BLaER1 treated with 17β-estradiol and CSF1 and Interleukin-3, amounts not matched to agents 10 nM and 100 nM (cell line): ENCODE measurements at regions not wholly inside any gene's neighbourhood (a gene's known extent, or its start where the extent isn't known, plus 50 kb on each side); places are given as distances from the start of the nearest gene placed in this dataset.

Experiments used
- H3K27ac ChIP-seq, 11 experiments: shearing (Covaris generic); formaldehyde crosslinking; 2 replicates each; pipeline ENCODE4 v1.8.1; 2022
- H3K27me3 ChIP-seq, 11 experiments: shearing (Covaris generic); formaldehyde crosslinking; 2 replicates each; pipeline ENCODE4 v1.8.1; 2022
- H3K36me3 ChIP-seq, 11 experiments: shearing (Covaris generic); formaldehyde crosslinking; 2 replicates each; pipeline ENCODE4 v1.8.1; 2022
- H3K4me1 ChIP-seq, 10 experiments: shearing (Covaris generic); formaldehyde crosslinking; 2 replicates each; pipeline ENCODE4 v1.8.1; 2022
- H3K4me2 ChIP-seq, 11 experiments: shearing (Covaris generic); formaldehyde crosslinking; 2 replicates each; pipeline ENCODE4 v1.8.1; 2022
- H3K4me3 ChIP-seq, 10 experiments: shearing (Covaris generic); formaldehyde crosslinking; 2 replicates each; pipeline ENCODE4 v1.8.1; 2022
- H3K9ac ChIP-seq, 11 experiments: shearing (Covaris generic); formaldehyde crosslinking; 2 replicates each; pipeline ENCODE4 v1.8.1; 2022
- H3K9me3 ChIP-seq, 11 experiments: shearing (Covaris generic); formaldehyde crosslinking; replicated peaks in 1 of 11; 2 replicates each; pipeline ENCODE4 v1.8.1; 2022
- H4K20me1 ChIP-seq, 11 experiments: shearing (Covaris generic); formaldehyde crosslinking; 2 replicates each; pipeline ENCODE4 v1.8.1; 2022
- Cebpa-rat ChIP-seq, 11 experiments: shearing (Covaris generic); IDR thresholded peaks; 2 replicates each; pipeline ENCODE4 v1.8.1; 2022

GRCh38 chr16:86876499-86876898 lies 298.1 kb downstream of the FOXL1 start:
- H4K20me1 ChIP-seq = no peaks in the 10 kb centered on the region; a peak in 1 of 22 replicates
- H3K36me3 ChIP-seq = no peaks in the 10 kb centered on the region
- H3K27me3 ChIP-seq = peaks cover 13 to 31% (median 25%) of the 10 kb centered on the region in 11 experiments
- TF ChIP-seq Cebpa-rat (IDR thresholded peaks at IDR 0.05) = no peak
- H3K27ac ChIP-seq = no peak overlapping the region
- peaks cover 0 to 6% (median 0%) of the 10 kb centered on the region in 11 experiments; a peak in 1 of 22 replicates for H3K9me3 ChIP-seq
- H3K4me1 ChIP-seq = peaks cover 0 to 13% (median 4%) of the 10 kb centered on the region in 10 experiments; a peak in 6 of 20 replicates
- H3K9ac ChIP-seq = no peak overlapping the region
- H3K4me3 ChIP-seq = no peak overlapping the region
- no peak overlapping the region for H3K4me2 ChIP-seq

GRCh38 chr16:86877108-86877507 lies 298.8 kb downstream of the FOXL1 start:
- no peak for TF ChIP-seq Cebpa-rat (IDR thresholded peaks at IDR 0.05)
- Histone ChIP-seq H3K36me3 (no peaks in the 10 kb centered on the region), H3K9ac (no peak overlapping the region), H3K4me2 (no peak overlapping the region), H3K4me1 (peaks cover 0 to 9% (median 2%) of the 10 kb centered on the region in 10 experiments; a peak in 5 of 20 replicates), H3K27me3 (peaks cover 13 to 31% (median 25%) of the 10 kb centered on the region in 11 experiments), H3K9me3 (peaks cover 0 to 6% (median 0%) of the 10 kb centered on the region in 11 experiments; a peak in 1 of 22 replicates), H3K27ac (no peak overlapping the region), H4K20me1 (no peaks in the 10 kb centered on the region; a peak in 1 of 22 replicates), H3K4me3 (no peak overlapping the region)

GRCh38 chr16:86877835-86878234 lies 299.5 kb downstream of the FOXL1 start:
- peaks cover 13 to 31% (median 25%) of the 10 kb centered on the region in 11 experiments for H3K27me3 ChIP-seq
- H3K4me1 ChIP-seq = peaks cover 0 to 15% (median 5%) of the 10 kb centered on the region in 10 experiments; a peak in 10 of 20 replicates
- H3K9ac ChIP-seq = no peak overlapping the region
- no peaks in the 10 kb centered on the region; a peak in 1 of 22 replicates for H4K20me1 ChIP-seq
- H3K4me2 ChIP-seq = no peak overlapping the region
- H3K4me3 ChIP-seq = no peak overlapping the region
- no peak overlapping the region for H3K27ac ChIP-seq
- no peak for TF ChIP-seq Cebpa-rat (IDR thresholded peaks at IDR 0.05)
- no peaks in the 10 kb centered on the region for H3K36me3 ChIP-seq
- H3K9me3 ChIP-seq = peaks cover 0 to 6% (median 0%) of the 10 kb centered on the region in 11 experiments; a peak in 1 of 22 replicates

- TF ChIP-seq Cebpa-rat (IDR thresholded peaks at IDR 0.05) = no peak
- Histone ChIP-seq H3K27me3 (peaks cover 13 to 31% (median 25%) of the 10 kb centered on the region in 11 experiments), H3K36me3 (no peaks in the 10 kb centered on the region), H3K4me3 (no peak overlapping the region), H3K9ac (no peak overlapping the region), H3K27ac (no peak overlapping the region), H3K4me2 (no peak overlapping the region; a peak in 1 of 22 replicates), H3K9me3 (peaks cover 0 to 6% (median 0%) of the 10 kb centered on the region in 11 experiments; a peak in 1 of 22 replicates), H3K4me1 (peaks cover 0 to 15% (median 7%) of the 10 kb centered on the region in 10 experiments; a peak in 10 of 20 replicates), H4K20me1 (no peaks in the 10 kb centered on the region; a peak in 1 of 22 replicates)
Measured at GRCh38 chr16:86878236-86879080, 300.1 kb downstream of the FOXL1 start.

GRCh38 chr16:86879268-86879667 lies 300.9 kb downstream of the FOXL1 start:
- Histone ChIP-seq H4K20me1 (no peaks in the 10 kb centered on the region; a peak in 1 of 22 replicates), H3K27me3 (peaks cover 13 to 31% (median 25%) of the 10 kb centered on the region in 11 experiments), H3K9me3 (peaks cover 0 to 6% (median 0%) of the 10 kb centered on the region in 11 experiments; a peak in 1 of 22 replicates), H3K36me3 (no peaks in the 10 kb centered on the region), H3K4me1 (peaks cover 0 to 15% (median 7%) of the 10 kb centered on the region in 10 experiments; a peak in 10 of 20 replicates), H3K27ac (no peak overlapping the region), H3K4me3 (no peak overlapping the region), H3K9ac (no peak overlapping the region), H3K4me2 (no peak overlapping the region)
- no peak for TF ChIP-seq Cebpa-rat (IDR thresholded peaks at IDR 0.05)

GRCh38 chr16:86880316-86881117 lies 302.2 kb downstream of the FOXL1 start:
- no peaks in the 10 kb centered on the region; a peak in 1 of 22 replicates for H4K20me1 ChIP-seq
- peaks cover 13 to 31% (median 25%) of the 10 kb centered on the region in 11 experiments for H3K27me3 ChIP-seq
- TF ChIP-seq Cebpa-rat (IDR thresholded peaks at IDR 0.05) = no peak
- no peak overlapping the region for H3K27ac ChIP-seq
- H3K4me2 ChIP-seq = no peak overlapping the region
- H3K9me3 ChIP-seq = peaks cover 0 to 6% (median 0%) of the 10 kb centered on the region in 11 experiments; a peak in 1 of 22 replicates
- H3K4me3 ChIP-seq = no peak overlapping the region
- H3K4me1 ChIP-seq = peaks cover 0 to 12% (median 7%) of the 10 kb centered on the region in 10 experiments; a peak in 10 of 20 replicates
- H3K36me3 ChIP-seq = no peaks in the 10 kb centered on the region
- H3K9ac ChIP-seq = no peak overlapping the region

- H3K4me3 ChIP-seq = no peak overlapping the region
- H3K4me2 ChIP-seq = no peak overlapping the region
- H3K27me3 ChIP-seq = peaks cover 13 to 31% (median 25%) of the 10 kb centered on the region in 11 experiments
- H4K20me1 ChIP-seq = no peaks in the 10 kb centered on the region; a peak in 1 of 22 replicates
- no peak for TF ChIP-seq Cebpa-rat (IDR thresholded peaks at IDR 0.05)
- no peaks in the 10 kb centered on the region for H3K36me3 ChIP-seq
- H3K27ac ChIP-seq = no peak overlapping the region
- H3K4me1 ChIP-seq = peaks cover 0 to 10% (median 7%) of the 10 kb centered on the region in 10 experiments; a peak in 10 of 20 replicates
- no peak overlapping the region for H3K9ac ChIP-seq
- H3K9me3 ChIP-seq = peaks cover 0 to 5% (median 0%) of the 10 kb centered on the region in 11 experiments; a peak in 1 of 22 replicates
Measured at GRCh38 chr16:86881118-86881510, 302.8 kb downstream of the FOXL1 start.

GRCh38 chr16:86881861-86882273 lies 303.5 kb downstream of the FOXL1 start:
- no peaks in the 10 kb centered on the region for H3K9me3 ChIP-seq
- H3K4me3 ChIP-seq = no peak overlapping the region
- H3K27ac ChIP-seq = no peak overlapping the region

More at GRCh38 chr16:86881861-86882273, 303.5 kb downstream of the FOXL1 start:
- H4K20me1 ChIP-seq = no peaks in the 10 kb centered on the region; a peak in 1 of 22 replicates
- TF ChIP-seq Cebpa-rat (IDR thresholded peaks at IDR 0.05) = no peak
- peaks cover 13 to 31% (median 25%) of the 10 kb centered on the region in 11 experiments for H3K27me3 ChIP-seq
- no peak overlapping the region for H3K4me2 ChIP-seq
- peaks cover 0 to 10% (median 7%) of the 10 kb centered on the region in 10 experiments; a peak in 10 of 20 replicates for H3K4me1 ChIP-seq
- no peaks in the 10 kb centered on the region for H3K36me3 ChIP-seq
- no peak overlapping the region for H3K9ac ChIP-seq
